DMS53 treated with DMSO at 0.1 percent for 48 hours (cell line): ENCODE measurements at regions not wholly inside any gene's neighbourhood (a gene's known extent, or its start where the extent isn't known, plus 50 kb on each side); places are given as distances from the start of the nearest gene placed in this dataset.
A peak's percentile ranks its signal among the peaks of the same experiment; 100 is the strongest.

ENCODE experiments used
- DNase-seq: peaks from one replicate; lab custom pipeline; 2025; ENCODE audit not compliant: unreplicated experiment; lab: John Stamatoyannopoulos, UW

DNA sequence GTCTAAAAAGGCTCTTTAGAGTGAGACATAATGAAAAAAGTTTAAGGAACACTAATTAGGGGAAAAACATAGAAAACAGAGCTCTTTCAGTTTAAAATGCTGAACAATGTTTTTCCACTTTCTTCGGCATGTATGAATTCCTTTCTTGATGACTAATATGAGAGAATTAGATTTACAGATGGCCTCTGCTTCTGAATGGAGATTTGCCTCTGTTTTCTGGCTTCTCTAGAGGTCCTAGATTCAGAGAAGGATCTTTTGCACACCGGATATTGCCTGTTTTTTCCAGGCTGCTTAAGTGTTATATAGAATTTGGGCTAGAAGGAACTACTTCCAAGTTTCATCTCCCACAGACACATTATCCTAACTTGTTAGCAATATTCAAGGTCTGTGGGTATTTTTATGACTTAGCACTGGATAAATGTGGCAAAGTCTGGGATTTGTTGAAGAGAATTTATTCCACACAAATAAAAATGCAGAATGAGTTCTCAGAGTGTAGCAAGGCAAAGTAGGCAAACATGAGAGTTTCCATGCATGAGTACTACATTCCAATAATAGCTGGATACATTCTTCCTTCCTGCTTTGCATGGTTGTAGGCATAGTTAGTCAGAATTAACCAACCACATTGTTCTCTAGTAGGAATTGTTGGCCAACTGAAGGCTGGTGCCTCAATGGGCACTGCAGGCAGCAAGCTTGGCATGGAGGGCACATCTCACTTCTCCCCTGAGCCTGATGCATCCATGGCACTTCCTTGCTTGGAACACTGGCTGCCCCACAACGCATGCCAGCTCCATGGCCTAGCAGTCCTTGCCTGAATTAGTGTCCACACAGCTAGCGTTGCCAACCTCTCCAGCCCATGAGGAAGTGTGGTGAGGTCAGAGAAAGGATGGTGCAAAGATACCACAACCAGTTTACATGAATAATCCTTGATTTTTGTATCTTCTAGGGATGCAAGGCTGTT is 224.2 kb downstream of the CLIC5 start:
- DNase-seq: no peak

DNA sequence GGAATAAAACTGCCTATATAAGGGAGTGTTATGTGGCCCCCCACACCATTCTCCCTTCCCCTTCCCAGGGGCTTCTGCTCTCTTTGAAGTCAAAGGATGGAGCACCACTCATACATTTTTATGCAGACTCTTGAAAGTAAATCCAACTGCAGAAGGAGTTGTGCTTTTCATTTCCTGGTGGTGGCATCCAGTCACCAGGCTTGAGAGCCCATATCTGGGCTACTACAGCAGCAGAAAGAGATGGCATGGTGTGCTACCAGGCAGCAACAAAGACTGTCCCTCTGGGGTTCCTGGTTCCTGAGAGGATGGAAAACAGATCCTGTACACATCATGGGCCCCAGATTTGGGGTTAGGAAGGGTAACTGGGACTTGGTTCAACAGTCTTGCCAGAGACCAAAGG is 226.4 kb downstream of the CLIC5 start:
- DNase-seq: no peak

DNA sequence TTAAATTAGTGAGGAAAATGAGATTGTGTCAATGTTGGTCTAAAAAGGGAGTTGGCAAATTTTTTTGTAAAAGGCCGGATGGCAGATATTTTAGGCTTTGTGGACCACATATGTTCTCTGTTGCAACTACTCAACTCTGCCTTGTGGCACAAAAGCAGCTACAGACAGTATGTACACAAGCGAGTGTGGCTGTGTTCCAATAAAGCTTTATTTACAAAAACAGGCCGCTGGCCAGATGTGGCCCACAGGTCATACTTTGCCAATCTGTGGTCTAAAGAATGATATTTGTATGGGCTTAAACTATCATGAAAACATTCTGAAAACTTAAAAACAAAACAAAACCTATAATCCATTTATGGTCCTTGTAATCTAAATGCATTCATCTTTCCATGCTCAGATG is 228.3 kb downstream of the CLIC5 start:
- no peak for DNase-seq

DNA sequence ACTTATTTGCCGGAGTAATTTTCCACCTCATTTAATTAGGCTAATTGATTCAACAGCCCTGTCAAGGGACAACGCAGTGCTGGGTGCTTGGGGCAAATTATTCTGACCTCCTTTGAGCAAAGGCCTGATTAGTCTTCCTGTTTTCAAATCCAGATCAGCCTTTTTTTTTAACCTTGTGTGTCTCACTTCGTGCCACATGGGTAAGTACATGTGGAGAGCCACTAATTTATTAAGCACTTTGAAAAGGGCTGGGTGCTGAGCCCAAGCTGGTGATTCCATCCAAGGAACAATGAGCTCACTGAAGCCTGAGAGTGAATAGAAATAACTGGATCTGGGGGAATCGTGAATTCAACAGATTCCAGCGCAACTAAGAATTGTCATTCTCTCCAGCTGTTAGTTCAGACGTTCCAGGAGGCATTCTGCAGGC is 229.3 kb downstream of the CLIC5 start:
- DNase-seq: no peak

DNA sequence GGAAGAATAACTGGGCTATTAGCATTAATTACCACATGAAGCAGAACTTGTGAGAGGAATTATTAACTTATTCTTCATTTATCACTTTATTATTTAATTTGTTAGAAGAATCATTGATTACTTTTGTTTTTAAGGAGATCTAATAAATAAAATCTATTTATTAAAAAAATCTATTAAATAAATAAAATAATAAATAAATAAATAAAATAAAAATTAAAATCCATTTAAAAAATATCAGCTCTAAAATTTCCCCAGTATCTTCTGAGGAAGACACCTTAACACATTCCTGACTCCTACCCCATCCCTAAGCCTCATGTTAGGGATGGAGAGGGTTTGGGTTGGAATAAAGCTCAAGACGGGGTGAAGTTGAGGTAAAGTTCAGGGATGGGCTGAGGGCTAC is 231.4 kb downstream of the CLIC5 start:
- no peak for DNase-seq

DNA sequence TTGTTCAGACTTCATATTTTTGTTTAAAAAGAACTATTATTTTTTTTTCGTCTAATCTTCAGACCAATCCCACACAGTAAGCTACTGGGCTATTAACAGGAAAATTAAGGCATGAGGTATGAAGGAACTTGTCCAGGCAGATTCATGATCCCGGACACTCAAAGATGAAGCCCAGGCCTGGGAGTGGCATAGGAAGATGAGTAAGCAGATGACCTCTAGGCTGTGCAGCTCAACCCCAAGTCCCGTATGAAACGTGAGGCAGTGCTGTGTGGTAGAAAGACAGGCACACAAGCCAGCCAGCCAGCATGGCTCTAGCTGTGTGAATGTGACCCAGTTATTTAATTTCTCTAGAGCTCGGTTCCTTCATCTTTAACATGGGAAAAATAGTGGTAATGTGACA is 231.9 kb downstream of the CLIC5 start:
- no peak for DNase-seq

DNA sequence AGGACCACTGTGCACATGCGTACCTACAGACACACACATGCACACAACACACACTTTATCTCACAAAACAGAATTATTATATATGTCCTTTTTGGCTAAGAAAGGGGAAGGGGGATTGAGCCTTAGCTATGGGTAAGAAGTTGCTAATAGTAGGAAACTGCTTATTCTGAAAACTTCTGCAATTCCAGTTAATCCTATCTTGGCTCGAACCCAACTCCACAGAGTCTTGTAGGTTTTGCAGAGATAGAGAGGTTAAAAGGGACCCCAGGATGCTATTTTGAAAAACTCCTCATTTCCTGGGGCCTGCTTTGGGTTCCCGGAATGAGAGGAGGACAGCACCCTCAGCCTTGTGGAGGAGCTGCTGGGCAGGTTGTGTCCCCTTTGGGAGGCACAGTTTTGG is 233.8 kb downstream of the CLIC5 start:
- DNase-seq: no peak

DNA sequence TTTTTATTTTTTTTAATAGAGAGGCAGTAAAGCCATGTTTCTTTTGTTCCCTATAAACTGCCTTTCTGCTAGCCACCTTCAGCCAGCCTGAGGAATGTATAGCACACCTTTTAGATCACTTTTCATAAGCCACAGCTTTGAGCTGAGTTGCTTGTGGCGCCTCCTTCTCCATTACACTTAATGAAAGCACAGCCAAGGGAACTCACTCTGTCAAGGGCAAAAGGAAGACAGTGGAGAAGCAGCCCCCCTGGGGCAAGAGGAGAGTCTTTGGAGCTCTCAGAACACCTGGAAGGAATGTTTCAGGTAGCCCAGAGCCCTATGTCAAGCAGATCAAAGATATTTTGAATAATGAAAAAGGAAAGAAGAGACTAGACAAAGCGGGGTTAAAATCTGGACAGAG is 235.1 kb downstream of the CLIC5 start:
- no peak for DNase-seq

DNA sequence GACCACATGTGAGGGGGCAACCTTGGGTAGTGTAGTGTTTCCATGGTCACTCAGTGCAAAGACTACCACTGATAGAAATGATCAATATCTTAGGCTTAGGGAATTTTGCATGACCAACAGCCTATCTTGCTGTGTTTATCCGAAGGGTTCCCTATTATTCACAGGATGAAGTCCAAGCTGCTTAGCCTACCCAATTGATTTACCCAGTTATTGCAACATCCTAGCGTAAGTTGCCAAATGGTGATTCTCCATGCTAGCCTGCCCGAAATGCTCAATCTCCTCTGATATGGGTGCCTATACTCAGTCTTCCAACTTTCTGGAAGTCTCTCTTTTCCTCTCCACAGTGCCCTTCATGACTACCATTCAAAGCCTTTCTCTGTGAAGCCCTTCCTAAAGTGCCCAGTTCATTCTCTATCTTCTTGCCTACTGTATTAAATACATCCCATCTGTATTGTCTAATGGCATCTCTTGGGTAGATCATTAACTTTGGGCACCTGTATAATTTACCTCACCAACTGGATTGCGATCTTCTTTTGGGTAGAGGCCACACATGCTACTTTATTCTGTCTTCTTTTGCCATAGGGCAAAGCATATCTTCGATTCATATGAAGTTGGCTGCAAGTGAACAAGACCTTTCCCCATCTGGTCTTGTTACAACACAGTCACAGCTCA is 240.5 kb downstream of the CLIC5 start:
- peak; percentile 19 for DNase-seq

DNA sequence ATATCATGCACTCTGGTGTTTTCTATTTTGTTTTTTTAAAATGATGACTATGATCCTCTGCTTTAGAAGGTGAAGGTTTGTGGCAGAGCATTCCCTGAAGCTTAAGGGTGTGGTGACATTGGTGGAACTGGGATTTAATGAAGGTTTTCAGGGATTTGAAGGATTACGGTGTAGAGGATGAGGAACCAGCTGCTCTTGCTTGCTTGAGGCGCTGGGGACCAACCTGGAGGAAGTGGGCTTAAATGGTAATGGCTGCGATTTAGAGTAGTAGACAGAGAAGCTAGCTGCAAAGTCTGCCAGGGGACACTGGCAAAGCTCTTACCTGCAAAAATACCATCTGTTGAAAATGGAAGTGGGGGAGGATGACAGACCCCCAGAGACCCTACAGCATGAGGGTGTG is 241.8 kb downstream of the CLIC5 start:
- no peak for DNase-seq

DNA sequence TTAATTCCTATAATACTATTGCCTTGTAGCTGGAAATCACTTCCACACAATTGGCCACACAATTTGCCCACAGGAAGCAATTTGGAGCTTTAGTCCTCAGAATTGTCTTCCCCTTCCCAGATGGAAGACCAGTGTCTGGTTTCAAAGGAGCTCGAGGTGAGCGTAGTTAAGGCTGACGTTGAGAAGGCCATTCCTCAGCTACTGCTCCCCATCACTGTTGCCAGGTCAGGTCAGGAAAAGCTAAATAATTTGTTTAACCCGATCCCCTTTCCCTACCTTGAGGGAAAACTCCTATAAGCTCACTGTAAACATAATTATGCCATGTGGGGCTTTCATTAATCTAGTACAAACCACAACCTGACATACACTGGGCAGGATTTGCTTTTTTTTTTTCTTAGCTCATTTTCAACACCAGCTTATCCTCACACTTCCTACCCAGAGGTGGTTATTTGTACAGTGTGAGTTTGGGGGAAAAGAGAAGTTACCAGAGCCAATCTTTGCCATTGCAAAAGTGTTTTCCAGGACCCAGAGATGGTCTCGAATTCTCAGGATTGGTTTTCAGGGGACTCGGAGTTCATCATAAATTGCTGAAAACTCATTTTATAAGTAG is 242.7 kb downstream of the CLIC5 start:
- DNase-seq: no peak

DNA sequence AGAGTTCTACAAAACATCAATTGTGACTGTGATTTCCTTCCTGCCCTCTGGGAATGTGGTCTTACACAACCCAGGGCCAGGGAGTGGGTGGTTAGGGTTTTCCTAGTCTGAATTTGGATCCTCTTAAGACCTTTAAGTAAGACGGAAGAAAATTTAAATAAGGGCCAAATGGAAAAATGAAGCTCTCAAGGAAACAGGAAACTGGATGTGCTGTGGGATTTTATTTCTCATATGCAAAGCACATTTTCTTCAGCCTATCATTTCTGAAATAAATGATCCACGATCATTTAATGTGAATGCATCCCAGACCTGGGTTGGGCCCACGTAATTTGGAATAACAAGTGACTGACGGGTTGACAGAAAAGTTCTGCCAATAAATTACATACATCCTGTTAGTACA is 243.6 kb downstream of the CLIC5 start:
- no peak for DNase-seq

DNA sequence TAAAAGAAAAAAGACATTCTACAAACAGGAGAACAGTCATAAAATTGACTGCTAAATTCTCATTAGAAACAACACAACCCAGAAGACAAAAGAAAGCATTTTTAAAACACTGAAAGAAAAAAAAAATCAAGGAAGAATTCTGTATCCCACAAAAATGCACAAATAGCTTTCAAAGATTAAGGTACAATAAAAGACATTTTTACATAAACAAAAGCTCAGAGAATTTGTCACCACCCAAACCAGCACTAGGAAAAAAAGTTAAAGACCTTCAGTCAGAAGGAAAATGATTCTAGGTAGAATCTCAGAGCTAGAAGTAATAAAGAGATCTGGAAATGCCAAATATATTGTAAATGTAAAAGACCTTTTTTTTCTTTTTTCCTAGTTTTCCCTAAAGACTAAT is 252.4 kb downstream of the CLIC5 start:
- no peak for DNase-seq

DNA sequence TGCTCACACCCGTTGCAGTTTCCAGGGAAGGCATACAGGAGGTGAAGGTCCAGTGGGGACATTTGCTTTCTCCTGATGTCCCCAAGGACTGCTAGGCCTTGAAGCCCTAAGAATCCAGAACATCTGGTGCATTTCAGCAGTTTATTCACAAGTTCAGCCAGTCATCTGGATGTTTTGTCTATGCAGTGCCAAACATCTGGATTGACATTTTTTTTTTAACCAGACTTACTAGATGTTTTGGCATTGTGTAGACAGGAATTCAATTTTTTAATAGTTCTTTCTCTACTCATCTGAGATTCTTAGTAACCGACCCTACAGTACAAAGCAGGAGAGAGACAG is 256.2 kb downstream of the CLIC5 start:
- DNase-seq: no peak

DNA sequence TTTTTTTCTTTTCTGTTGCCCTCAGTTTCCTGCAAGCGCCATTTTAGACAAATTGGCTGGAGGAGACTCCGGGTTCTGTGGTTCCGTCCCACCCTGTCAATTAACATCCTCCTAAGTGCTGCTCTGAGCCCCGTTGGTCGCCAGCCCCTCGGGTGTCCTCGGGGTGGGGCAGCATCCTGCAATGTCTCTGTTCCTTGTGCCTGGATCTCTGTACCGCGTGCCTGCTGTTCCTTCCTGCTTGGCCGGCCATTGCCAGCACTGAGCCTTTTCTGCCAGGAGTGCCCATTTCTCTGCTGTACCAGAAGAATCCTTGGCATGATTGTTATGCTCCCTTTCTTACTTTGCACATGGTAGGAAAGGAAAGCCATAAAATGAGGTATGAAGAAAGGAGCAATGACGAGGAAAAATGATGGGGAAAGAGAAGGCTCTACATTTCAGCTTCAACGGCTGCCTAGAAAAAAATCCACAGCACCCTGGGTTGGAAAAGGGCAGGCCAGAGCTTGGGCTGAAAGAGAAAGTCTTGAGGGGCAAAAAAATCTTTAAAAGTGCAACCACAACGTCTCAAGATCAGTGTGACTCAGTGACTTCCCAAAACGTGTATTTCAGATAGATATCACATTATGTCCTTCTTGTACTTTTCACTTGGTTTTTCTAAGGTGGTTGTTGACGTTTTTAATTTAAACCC is 256.7 kb downstream of the CLIC5 start:
- no peak for DNase-seq

DNA sequence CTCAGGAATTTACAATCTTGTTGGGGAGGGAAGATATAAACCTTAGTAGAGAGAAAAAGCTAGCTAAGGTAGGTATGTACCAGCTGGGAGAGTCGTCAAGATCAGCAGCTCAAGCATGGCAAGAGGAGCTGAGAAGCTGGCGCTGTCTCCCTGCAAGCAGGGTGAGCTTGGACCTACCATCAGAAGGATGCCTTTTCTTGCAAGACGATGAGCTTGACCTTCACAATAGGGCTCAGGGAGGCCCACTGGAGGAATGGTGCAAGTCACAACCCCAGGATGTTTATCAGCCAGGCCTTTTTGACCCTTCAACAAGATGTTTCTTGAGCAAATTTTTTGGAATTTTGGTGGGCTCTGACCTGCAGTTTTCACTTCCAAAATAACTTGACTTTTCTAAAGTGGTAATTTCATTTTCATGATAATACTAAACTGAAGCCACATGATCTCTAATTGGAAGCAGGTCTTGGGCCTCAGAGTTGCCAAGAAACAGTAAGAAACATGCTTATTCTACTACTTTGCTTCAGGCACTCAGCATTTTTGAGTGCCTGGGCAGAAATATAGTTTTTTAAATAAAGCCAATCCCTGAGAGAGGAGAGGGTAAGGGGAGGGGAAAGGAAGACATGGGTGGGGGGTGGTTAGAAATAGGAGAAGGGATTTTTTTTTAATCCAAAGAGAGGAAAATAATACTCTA is 258.1 kb downstream of the CLIC5 start:
- DNase-seq: no peak

DNA sequence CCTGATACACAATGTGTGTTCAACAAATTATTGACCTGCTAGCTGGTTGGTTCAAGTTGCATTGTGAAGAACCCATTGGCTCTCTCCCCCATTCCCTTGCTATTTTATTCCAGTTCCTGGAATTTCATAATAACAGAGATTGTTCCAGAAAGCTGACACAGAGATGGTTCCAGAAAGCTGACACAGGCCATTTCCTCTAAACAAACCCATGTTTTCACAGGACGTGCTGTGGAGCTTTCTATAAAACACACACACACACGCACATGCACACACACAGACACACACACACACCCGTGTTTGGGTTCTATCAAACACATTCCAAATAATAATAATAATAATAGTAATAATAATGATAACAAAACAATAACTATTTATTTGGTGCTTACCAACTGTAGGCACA is 259.1 kb downstream of the CLIC5 start:
- no peak for DNase-seq

DNA sequence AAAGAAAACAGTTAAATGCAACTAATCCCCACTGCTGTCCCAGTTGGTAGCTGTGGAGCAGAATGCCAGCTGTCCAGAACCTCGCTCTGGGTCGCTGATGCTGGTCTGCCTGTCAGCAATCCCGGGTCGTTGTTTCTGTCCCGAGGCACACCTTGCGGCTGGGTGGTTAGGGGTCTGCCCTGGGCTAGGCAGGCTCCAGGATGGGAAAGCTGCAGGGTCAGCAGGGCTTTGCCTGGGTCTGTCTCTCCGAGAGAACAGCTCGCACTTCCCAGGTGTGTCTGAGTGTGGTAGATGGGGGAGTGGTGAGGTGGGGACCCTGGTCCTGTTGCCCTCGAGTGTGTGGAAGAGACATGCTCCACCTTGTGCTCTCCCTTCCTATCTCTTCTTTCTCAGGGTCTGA is 261.2 kb downstream of the CLIC5 start:
- no peak for DNase-seq

DNA sequence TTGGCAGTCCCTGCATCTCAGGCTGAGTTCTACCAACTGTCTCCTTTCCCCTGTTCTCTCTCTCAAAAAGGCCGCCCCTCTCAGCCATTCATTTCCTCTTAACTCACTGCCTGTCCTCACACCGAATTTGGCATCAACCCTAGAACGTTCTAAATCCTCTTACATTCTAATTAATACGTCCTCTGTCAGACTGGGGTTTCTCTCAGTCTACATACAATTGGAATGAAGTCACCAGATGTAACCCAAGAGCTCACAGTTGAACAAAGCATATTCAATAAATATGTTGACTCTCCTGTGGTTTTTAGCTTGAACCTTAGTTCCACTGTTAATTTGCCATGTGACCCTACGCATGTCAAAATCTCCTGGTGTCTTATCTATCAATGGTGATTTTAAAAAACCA is 269.6 kb downstream of the CLIC5 start:
- DNase-seq: no peak

DNA sequence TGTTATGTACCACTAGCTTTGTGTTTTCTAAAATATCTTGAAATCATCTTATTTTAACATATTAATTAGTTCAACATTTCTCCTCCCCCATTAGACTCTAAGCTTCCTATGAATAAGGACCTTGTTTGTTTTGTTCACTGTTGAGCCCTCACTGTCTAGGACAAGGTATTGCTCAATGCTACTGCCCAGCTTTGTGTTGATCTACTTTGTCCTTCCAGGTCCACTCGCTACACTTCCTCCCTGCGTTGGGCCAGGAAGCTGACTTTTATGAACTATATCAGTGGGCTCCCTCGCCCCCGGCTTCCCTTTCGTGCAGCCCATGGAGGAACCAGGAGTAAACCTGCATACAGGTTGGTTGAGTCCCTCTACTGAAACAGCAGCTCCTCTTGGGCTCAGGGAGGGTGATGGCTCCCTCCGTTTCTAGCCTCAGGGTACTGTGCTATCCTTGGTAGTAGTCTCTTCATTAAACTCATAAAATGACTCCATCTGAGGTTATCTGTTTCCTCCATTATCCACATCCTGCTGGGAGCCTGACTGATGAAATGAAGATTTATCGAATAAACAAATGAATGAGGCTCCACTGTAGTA is 272.5 kb downstream of the CLIC5 start:
- DNase-seq: no peak

DNA sequence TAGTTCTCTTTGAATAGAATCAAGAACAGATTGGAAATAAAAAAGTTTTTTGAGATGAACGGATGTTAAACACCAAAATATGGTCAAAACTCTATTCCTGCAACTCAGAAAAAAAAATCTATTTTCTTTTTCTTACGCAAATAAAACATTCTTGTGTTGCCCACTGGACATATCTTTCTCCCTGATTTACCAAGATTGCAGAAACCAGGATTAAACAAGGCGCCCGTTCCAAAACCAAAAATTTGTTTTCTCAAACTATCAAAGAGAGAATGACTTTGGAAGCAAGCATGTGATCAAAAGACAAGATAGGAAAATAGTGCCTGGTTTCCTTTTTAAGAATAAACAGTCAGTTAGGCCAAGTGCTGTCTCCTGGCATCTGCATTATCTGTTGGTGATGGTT is 273.1 kb downstream of the CLIC5 start:
- DNase-seq: no peak
